Activated naive CD8-positive, alpha-beta T cell treated with anti-CD3 and anti-CD28 coated beads for 36 hours (primary cell): ENCODE measurements at regions not wholly inside any gene's neighbourhood (a gene's known extent, or its start where the extent isn't known, plus 50 kb on each side); places are given as distances from the start of the nearest gene placed in this dataset.

Experiments used
- DNase-seq: peaks from one replicate; pipeline ENCODE4 v3.0.0; 2021
- H3K27ac Mint-ChIP-seq: one replicate; pipeline ENCODE4 v1.8.0; 2022; ENCODE audit warnings: mild to moderate bottlenecking, moderate library complexity, mixed read lengths
- H3K27me3 Mint-ChIP-seq: one replicate; pipeline ENCODE4 v1.8.0; 2022; ENCODE audit warnings: mild to moderate bottlenecking, mixed read lengths
- H3K36me3 Mint-ChIP-seq: one replicate; pipeline ENCODE4 v1.8.0; 2021; ENCODE audit warnings: mild to moderate bottlenecking, mixed read lengths
- H3K4me1 Mint-ChIP-seq: one replicate; pipeline ENCODE4 v1.8.0; 2021; ENCODE audit warnings: mixed read lengths
- H3K4me3 Mint-ChIP-seq: one replicate; pipeline ENCODE4 v1.8.0; 2022; ENCODE audit warnings: mild to moderate bottlenecking, moderate library complexity, mixed read lengths
- H3K9me3 Mint-ChIP-seq: one replicate; pipeline ENCODE4 v1.8.0; 2022; ENCODE audit warnings: mixed read lengths

DNA sequence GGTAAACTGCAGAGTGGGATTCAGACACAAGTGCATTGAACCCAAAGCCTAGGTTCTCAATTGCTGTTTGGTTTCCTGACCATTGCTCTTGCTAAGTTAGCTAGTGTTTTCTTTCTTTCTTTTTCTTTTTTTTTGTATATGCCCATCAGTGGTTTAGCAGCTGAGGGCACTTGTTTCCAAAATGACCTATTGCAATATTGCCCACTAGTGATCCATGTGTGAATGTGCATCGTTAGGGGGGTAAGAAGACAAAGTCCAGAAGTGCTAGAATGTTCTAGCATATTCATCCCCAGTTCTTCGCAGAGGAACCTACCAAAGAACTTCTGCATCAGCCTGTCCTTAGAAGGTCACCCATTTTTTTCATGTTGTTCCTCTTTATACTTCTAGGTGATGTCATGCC lies 252.8 kb upstream of the GPR26 start:
- Mint-ChIP-seq H3K4me1 (no peaks in the 10 kb centered on the region), H3K36me3 (no peaks in the 10 kb centered on the region), H3K27ac (no peak overlapping the region), H3K27me3 (no peaks in the 10 kb centered on the region), H3K9me3 (no peaks in the 10 kb centered on the region), H3K4me3 (no peak overlapping the region)
- no peak for DNase-seq

DNA sequence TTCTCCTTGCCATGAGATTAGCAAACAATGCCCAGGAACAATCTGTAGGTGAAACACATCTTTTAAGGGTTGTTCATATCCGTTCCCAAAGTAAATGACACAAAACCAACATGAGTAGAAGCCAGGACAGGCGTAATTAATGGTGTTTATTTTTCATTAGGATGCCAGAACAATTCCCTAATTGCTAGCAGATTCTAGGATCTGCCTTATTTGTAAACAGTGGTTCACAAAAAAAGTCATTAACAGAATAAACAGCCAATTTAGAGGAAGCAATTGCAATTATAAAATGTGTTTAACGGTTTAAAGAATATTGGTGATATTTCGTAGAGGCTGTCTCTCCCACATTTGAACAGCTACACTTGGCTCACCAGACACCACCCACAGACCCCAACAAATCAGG lies 250.6 kb upstream of the GPR26 start:
- no peaks in the 10 kb centered on the region for H3K27me3 Mint-ChIP-seq

DNA sequence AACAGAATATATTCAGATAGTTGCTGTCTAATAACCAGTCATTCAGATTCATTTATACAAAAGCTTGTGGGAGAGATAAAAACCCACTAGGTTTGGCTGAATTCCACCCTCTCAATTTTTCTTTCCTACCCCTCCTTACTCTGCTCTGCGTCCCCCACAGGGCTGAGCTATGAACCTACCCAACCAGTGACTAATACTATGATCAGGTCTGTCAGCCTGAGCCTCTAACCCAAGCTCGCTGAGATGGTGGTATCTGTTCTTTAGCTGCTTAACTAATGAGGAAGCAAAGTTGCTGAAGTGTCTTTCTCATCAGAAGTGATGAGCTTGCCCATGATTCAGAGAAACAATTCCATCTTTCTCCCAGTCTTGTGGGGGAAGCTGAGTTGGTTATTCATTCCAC lies 248.7 kb upstream of the GPR26 start:
- DNase-seq: no peak
- no peak overlapping the region for H3K27ac Mint-ChIP-seq

More for the DNA sequence above, 250.6 kb upstream of the GPR26 start:
- DNase-seq: no peak
- H3K27ac Mint-ChIP-seq: no peak overlapping the region
- no peaks in the 10 kb centered on the region for H3K9me3 Mint-ChIP-seq
- H3K4me3 Mint-ChIP-seq: no peak overlapping the region
- no peaks in the 10 kb centered on the region for H3K4me1 Mint-ChIP-seq
- no peaks in the 10 kb centered on the region for H3K36me3 Mint-ChIP-seq

DNA sequence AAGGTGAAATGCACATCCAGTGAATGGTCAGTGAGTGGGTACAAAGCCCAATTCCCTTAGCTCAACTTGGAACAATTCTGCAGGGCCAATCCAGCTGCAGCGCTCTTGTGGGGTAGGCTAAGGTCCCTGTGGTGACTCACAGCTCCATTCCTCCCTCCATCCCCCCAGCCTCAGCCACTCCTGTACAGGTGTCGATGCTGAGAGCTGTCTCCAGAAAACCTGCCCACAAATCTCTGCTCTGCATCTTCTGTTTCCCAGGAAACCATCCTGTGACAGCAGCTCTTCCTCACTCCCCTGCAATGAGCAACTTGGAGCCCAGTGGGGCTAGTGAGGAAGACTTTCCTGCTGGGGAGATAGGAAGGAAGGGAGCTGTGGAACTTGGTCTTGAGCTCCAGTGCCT lies 244.7 kb upstream of the GPR26 start:
- Mint-ChIP-seq H3K27ac (no peak overlapping the region), H3K36me3 (no peaks in the 10 kb centered on the region), H3K27me3 (no peaks in the 10 kb centered on the region), H3K9me3 (no peaks in the 10 kb centered on the region), H3K4me1 (no peaks in the 10 kb centered on the region), H3K4me3 (no peak overlapping the region)
- no peak for DNase-seq

More for the DNA sequence above, 248.7 kb upstream of the GPR26 start:
- H3K9me3 Mint-ChIP-seq: no peaks in the 10 kb centered on the region
- H3K4me3 Mint-ChIP-seq: no peak overlapping the region
- H3K36me3 Mint-ChIP-seq: no peaks in the 10 kb centered on the region
- H3K27me3 Mint-ChIP-seq: no peaks in the 10 kb centered on the region
- no peaks in the 10 kb centered on the region for H3K4me1 Mint-ChIP-seq

DNA sequence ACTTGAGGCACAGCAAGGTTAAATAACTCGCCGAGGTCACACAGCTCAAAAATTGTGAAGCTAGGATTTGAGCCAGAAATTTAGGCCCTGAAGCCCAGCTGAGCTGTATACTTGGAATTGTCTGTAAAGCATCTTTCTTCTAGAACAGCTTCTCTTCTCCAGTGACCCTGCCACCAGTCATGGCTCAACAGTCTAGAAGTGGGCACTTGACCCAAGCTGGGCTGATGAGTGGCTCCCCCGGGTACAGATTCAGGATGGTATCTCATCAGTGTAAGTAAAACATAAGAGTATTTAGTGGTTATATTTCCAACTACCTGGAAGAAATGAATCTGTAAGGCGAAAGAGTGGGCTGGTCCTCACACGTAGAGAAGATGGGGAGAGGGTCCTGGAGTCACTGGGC lies 243.9 kb upstream of the GPR26 start:
- DNase-seq: no peak
- Mint-ChIP-seq H3K27me3 (peaks cover 7% of the 10 kb centered on the region), H3K4me1 (no peaks in the 10 kb centered on the region), H3K9me3 (no peaks in the 10 kb centered on the region), H3K36me3 (peaks cover 1% of the 10 kb centered on the region), H3K27ac (no peak overlapping the region), H3K4me3 (no peak overlapping the region)

DNA sequence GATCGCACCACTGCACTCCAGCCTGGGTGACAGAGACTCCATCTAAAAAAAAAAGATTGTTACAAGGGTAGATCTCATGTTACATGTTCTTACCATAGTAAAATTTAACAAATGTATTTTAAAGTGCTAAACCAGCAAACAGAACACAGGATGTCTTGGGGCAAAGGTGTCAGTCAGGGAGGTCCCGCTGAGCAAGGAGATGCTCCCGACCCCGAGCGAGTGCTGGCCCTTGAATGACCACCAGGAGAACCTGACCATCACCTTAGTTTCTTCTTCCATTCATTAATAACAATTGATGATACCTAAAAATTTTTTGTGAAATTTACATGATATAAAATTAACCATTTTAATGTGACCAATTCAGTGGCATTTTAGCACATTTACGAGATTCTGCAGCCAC lies 241.6 kb upstream of the GPR26 start:
- no peak overlapping the region for H3K4me3 Mint-ChIP-seq
- peaks cover 1% of the 10 kb centered on the region for H3K36me3 Mint-ChIP-seq
- no peak for DNase-seq
- peaks cover 7% of the 10 kb centered on the region for H3K27me3 Mint-ChIP-seq
- H3K27ac Mint-ChIP-seq: no peak overlapping the region
- H3K4me1 Mint-ChIP-seq: no peaks in the 10 kb centered on the region
- no peaks in the 10 kb centered on the region for H3K9me3 Mint-ChIP-seq

DNA sequence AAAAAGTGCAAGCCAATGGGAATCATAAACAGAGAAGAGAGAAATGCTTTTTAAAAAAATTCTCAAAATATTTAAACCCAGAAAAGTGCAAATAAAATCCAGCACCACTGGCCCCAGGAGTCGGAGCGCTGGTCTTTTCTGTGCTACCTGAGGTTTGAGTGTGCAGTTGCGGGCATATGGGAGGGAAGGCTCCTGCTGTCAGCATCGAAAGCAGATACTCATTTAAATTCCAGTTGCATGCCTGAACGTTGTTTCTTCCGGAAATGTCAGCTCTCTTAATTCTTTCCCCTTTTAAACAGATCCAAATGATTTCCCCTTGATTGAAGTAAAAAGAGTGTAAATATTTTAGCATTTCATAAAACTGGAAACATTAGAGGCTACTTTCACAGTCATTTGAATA lies 240.5 kb upstream of the GPR26 start:
- no peak overlapping the region for H3K4me3 Mint-ChIP-seq
- no peak for DNase-seq
- H3K27me3 Mint-ChIP-seq: peaks cover 7% of the 10 kb centered on the region
- H3K27ac Mint-ChIP-seq: no peak overlapping the region
- H3K36me3 Mint-ChIP-seq: peaks cover 1% of the 10 kb centered on the region
- no peaks in the 10 kb centered on the region for H3K9me3 Mint-ChIP-seq
- H3K4me1 Mint-ChIP-seq: no peaks in the 10 kb centered on the region

DNA sequence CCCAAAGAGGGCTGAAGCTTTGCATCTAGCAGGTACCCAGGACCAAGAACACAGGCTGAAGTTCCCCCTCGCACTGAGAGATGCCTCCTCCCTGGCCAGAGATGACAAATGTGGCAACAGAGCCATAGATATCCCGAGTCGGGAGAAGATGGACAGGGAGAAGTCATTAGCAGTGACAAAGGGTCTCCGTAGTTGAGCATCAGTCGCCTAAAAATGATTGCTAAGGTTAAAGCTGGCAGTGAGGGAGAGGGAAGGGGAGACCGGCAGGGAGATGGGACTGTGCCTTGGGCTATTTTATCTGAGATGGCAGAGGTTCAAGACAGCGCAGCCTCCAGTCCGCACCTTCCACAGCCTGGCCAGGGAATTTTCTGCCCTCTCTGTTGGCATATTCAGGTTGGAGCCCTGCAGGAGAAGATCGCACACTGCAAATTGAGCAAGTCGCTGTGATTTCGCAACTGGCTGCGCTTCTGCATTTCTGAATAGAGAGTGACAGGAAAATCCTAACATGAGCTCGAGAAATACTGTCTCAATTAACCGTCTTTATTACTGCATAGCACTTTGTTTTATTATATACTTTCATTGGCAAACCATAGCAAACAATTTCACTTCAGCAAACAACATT lies 238.9 kb upstream of the GPR26 start:
- peaks cover 1% of the 10 kb centered on the region for H3K36me3 Mint-ChIP-seq
- H3K9me3 Mint-ChIP-seq: no peaks in the 10 kb centered on the region
- no peaks in the 10 kb centered on the region for H3K4me1 Mint-ChIP-seq
- DNase-seq: no peak
- no peak overlapping the region for H3K4me3 Mint-ChIP-seq
- peaks cover 7% of the 10 kb centered on the region for H3K27me3 Mint-ChIP-seq
- H3K27ac Mint-ChIP-seq: no peak overlapping the region

DNA sequence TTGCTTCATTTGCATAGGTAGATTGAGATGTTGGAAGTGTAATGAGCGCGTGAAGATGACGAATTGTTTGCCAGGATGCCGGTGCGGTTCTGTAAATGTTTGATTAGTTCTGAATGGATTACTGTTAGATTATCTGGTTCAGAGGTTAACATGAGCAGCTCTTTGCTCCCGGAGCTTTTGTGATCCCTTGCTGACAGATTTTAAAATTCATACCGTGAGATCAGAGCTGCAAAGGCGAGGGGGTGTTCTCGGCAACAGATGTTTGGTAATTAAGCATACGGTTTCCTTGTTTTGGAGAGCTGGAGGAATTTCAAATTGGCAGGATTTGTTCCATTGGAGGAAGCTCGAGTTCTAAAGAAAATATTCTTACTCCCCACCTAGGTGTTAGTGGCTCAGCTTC lies 237.8 kb upstream of the GPR26 start:
- Mint-ChIP-seq H3K27ac (no peak overlapping the region), H3K4me1 (no peaks in the 10 kb centered on the region), H3K9me3 (no peaks in the 10 kb centered on the region), H3K36me3 (peaks cover 1% of the 10 kb centered on the region), H3K27me3 (peaks cover 7% of the 10 kb centered on the region), H3K4me3 (no peak overlapping the region)
- no peak for DNase-seq

DNA sequence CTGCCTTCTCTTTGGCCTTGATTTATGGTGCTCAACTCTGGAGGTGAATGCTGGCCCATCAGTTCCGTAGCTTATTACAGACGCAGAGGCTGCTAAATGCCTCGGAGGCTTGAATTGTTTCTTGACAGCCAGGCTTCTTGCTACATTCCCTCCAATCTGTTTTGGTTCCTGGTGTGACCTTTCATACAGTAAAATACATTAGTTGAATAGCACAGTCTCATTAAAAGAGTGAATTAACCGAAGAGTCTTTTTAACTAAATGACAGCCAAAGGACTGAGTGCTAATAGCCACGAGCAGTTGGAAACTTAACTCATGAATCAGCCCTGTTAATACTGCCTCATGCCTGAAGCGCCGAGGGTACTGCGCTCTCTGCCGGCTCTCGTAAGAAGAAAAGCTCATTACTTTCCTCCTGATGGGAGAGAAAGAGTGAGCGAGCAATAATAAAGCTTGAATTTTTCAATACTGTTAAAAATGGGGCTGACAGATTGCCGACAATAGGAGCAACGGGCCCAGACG lies 236.4 kb upstream of the GPR26 start:
- no peak overlapping the region for H3K4me3 Mint-ChIP-seq
- peaks cover 7% of the 10 kb centered on the region for H3K27me3 Mint-ChIP-seq
- H3K27ac Mint-ChIP-seq: no peak overlapping the region
- H3K9me3 Mint-ChIP-seq: no peaks in the 10 kb centered on the region
- no peak for DNase-seq
- no peaks in the 10 kb centered on the region for H3K4me1 Mint-ChIP-seq
- peaks cover 1% of the 10 kb centered on the region for H3K36me3 Mint-ChIP-seq

DNA sequence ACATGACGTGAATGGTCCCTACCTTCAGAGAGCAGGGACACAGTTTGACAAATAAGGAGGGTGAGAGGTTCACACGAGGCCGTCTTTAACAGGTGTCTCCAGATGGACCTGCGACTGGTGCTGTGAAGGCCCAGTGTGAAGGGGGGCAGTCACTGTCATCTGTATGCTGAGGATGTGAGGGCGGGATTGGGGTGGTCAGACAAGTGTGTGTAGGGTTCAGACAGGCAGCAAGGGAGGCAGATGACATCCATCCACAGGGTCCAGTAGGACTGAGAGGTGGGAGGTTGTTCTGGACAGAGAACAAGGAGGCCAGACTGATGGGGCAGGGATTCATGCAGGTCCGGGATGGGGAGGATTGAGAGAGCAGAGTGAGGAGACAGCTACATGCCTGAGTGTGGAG lies 232.6 kb upstream of the GPR26 start:
- H3K36me3 Mint-ChIP-seq: no peaks in the 10 kb centered on the region
- H3K4me3 Mint-ChIP-seq: no peak overlapping the region
- no peaks in the 10 kb centered on the region for H3K9me3 Mint-ChIP-seq
- no peaks in the 10 kb centered on the region for H3K4me1 Mint-ChIP-seq
- H3K27me3 Mint-ChIP-seq: no peaks in the 10 kb centered on the region
- no peak for DNase-seq
- no peak overlapping the region for H3K27ac Mint-ChIP-seq

DNA sequence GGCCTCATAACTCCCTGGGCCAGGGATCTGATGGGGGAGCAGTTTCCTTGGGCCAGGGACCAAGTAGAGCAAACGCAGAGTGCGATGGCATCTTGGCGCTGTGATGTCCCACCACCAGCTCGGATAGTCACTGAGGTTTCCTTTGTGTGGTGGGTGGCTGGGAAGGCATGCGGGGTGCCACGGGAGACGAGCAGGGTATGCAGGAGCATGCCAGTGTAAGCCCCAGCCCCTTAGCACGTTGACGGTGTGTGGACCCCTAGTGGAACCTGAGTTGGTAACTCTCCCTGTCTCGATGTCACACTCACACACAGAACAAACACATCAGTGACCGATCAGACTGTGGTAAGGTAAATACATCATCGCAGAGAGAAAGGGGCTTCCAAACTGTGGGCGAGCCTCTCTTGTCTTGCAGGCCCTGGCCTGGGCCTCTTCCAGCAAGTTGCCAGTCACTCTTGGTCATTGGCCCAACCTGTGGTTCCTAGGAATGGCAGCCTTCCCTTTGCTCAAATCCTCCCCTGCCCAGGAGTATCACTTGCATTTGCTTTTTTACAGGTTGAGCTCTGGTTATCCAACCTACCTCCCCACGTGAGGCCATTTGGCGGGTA lies 231.6 kb upstream of the GPR26 start:
- DNase-seq: no peak
- H3K4me3 Mint-ChIP-seq: no peak overlapping the region
- H3K36me3 Mint-ChIP-seq: no peaks in the 10 kb centered on the region
- no peaks in the 10 kb centered on the region for H3K27me3 Mint-ChIP-seq
- no peaks in the 10 kb centered on the region for H3K4me1 Mint-ChIP-seq
- H3K27ac Mint-ChIP-seq: no peak overlapping the region
- no peaks in the 10 kb centered on the region for H3K9me3 Mint-ChIP-seq

DNA sequence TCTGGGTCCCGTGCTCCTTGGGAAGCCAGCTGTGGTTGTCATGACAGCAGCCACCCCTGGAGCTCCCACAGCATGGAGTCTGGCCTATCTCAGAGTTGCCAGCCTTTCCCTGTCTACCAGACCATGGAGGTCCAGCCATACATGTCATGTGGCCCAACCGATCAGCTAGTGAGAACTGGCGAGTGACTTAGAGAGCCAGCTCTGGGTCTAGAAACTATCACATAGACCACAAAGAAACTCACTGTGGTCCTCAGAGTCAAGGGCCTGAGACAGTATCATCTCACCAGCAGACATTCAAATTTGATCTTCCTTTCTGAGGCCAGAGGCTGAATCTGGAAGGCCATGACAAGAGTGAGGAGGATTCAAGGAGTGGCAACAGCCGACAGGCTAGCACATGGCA lies 223.3 kb upstream of the GPR26 start:
- no peak overlapping the region for H3K27ac Mint-ChIP-seq
- DNase-seq: no peak
- H3K27me3 Mint-ChIP-seq: no peaks in the 10 kb centered on the region
- no peaks in the 10 kb centered on the region for H3K36me3 Mint-ChIP-seq
- H3K9me3 Mint-ChIP-seq: no peaks in the 10 kb centered on the region
- H3K4me1 Mint-ChIP-seq: no peaks in the 10 kb centered on the region
- no peak overlapping the region for H3K4me3 Mint-ChIP-seq

DNA sequence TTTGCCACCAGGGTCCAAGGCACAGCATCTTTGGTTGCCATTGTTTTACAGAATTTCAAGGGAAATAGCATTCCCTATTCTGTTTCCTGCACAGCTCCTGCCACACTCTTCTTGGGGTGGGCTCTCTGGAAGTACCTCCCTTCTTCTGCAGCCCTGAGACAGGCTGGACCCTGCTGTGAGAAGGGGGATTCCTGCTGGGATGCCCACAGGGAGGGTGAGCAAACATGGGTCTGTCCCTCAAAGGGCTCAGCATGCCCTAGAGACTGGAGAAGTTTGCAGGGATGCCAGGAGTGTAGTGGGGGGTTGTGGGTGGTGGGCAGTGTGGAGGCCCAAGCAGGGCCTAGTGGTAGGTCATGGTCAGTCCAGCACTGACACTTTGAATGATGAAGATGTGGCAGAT lies 222.2 kb upstream of the GPR26 start:
- no peaks in the 10 kb centered on the region for H3K27me3 Mint-ChIP-seq
- no peak overlapping the region for H3K4me3 Mint-ChIP-seq
- no peak overlapping the region for H3K27ac Mint-ChIP-seq
- no peaks in the 10 kb centered on the region for H3K9me3 Mint-ChIP-seq
- no peaks in the 10 kb centered on the region for H3K4me1 Mint-ChIP-seq
- DNase-seq: no peak
- no peaks in the 10 kb centered on the region for H3K36me3 Mint-ChIP-seq

DNA sequence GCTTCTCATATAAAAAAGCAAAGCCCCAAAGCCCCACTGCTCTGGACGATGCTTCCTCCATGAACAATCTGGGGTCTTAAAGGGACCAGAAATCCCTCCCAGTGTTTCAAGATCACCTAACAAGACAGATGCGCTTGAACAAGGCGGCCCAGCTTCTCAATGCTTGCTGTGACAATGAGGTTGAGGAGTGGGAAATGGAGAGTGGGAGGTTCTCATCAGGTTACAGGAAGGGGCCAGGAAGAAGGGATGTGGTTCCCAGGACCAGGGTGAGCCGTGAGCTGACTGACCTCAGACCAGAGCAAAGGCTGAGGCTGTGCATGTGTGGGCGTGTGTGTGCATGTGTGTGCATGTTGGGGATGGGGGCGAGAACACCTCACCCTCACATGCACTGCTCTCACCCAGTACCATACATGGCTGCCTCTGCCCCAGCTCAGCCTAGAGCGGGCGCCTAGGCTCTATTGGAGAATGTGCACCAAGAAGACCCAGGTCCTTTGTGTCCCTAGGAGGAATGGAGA lies 220.8 kb upstream of the GPR26 start:
- no peak for DNase-seq
- Mint-ChIP-seq H3K27ac (no peak overlapping the region), H3K27me3 (no peaks in the 10 kb centered on the region), H3K4me3 (no peak overlapping the region), H3K4me1 (no peaks in the 10 kb centered on the region), H3K9me3 (no peaks in the 10 kb centered on the region), H3K36me3 (no peaks in the 10 kb centered on the region)
